WTC11 (cell line): ENCODE measurements at regions not wholly inside any gene's neighbourhood (a gene's known extent, or its start where the extent isn't known, plus 50 kb on each side); places are given as distances from the start of the nearest gene placed in this dataset.

Source experiments
- ATAC-seq: fragments of 200-7000 bp; cut with Tn5 transposase; 2 replicates; pipeline ENCODE4 v1.10.0; 2021; ENCODE audit warnings: mild to moderate bottlenecking, moderate library complexity
- CTCF ChIA-PET: fragments of 300-600 bp; sonication (Branson Sonifier 250); formaldehyde crosslinking; loops from one replicate; lab custom pipeline; 2021; ENCODE audit warnings: antibody characterized with exemption; lab: Charles Lee
- POLR2A ChIA-PET: fragments of 350-600 bp; sonication (Branson Sonifier 250); formaldehyde crosslinking; loops from one replicate; lab custom pipeline; 2021; ENCODE audit warnings: antibody characterized with exemption; lab: Charles Lee
- DNase-seq: peaks from one replicate; pipeline ENCODE4 v3.0.0; 2021; ENCODE audit warnings: low spot score
- H3K27ac Mint-ChIP-seq: 2 replicates; pipeline ENCODE4 v1.8.0; 2021; ENCODE audit warnings: mixed read lengths
- H3K27me3 Mint-ChIP-seq: 2 replicates; pipeline ENCODE4 v1.8.0; 2021; ENCODE audit warnings: low read depth, mild to moderate bottlenecking, moderate library complexity, mixed read lengths
- H3K36me3 Mint-ChIP-seq: 2 replicates; pipeline ENCODE4 v1.8.0; 2021; ENCODE audit warnings: mixed read lengths
- H3K4me1 Mint-ChIP-seq: 2 replicates; pipeline ENCODE4 v1.8.0; 2022; ENCODE audit warnings: mixed read lengths
- H3K4me3 Mint-ChIP-seq: 2 replicates; pipeline ENCODE4 v1.8.0; 2021; ENCODE audit warnings: mild to moderate bottlenecking, moderate library complexity, mixed read lengths
- H3K9me3 Mint-ChIP-seq: 2 replicates; pipeline ENCODE4 v1.8.0; 2021; ENCODE audit warnings: mixed read lengths
- AFF4 ChIP-seq: sonication (generic); formaldehyde crosslinking; IDR thresholded peaks from 2 replicates; pipeline ENCODE4 v1.8.1; 2023; ENCODE audit warnings: mild to moderate bottlenecking, missing genetic modification reagents, borderline replicate concordance
- ESRRA ChIP-seq: sonication (generic); formaldehyde crosslinking; IDR thresholded peaks from 2 replicates; pipeline ENCODE4 v1.8.1; 2022; ENCODE audit warnings: mild to moderate bottlenecking, missing genetic modification reagents, borderline replicate concordance
- FOXK1 ChIP-seq: sonication (generic); formaldehyde crosslinking; IDR thresholded peaks from 2 replicates; pipeline ENCODE4 v1.8.0; 2022; ENCODE audit warnings: mild to moderate bottlenecking, moderate library complexity, missing genetic modification reagents
- GRHL2 ChIP-seq: fragments of 250-450 bp; sonication (Bioruptor Pico); IDR thresholded peaks from 2 replicates; pipeline ENCODE4 v1.8.0; 2022; ENCODE audit warnings: mild to moderate bottlenecking, moderate library complexity; ENCODE audit not compliant: insufficient replicate concordance, severe bottlenecking
- GTF2I ChIP-seq: fragments of 250-450 bp; sonication (Bioruptor Pico); conservative IDR thresholded peaks from 2 replicates; pipeline ENCODE4 v1.4.0; 2021; ENCODE audit warnings: mild to moderate bottlenecking
- JAZF1 ChIP-seq: fragments of 250-450 bp; sonication (Bioruptor Pico); IDR thresholded peaks from 2 replicates; pipeline ENCODE4 v1.9.0; 2021; ENCODE audit warnings: moderate library complexity, mild to moderate bottlenecking, inconsistent platforms
- JUN ChIP-seq: sonication (generic); formaldehyde crosslinking; IDR thresholded peaks from 2 replicates; pipeline ENCODE4 v1.8.0; 2023; ENCODE audit warnings: mild to moderate bottlenecking, missing genetic modification reagents
- NFATC4 ChIP-seq: fragments of 250-450 bp; sonication (Bioruptor Pico); IDR thresholded peaks from 2 replicates; pipeline ENCODE4 v1.9.0; 2021; ENCODE audit warnings: mild to moderate bottlenecking
- NFYB ChIP-seq: sonication (generic); formaldehyde crosslinking; conservative IDR thresholded peaks from 2 replicates; pipeline ENCODE4 v1.8.0; 2022; ENCODE audit warnings: low read depth, missing genetic modification reagents
- PRRX2 ChIP-seq: fragments of 250-450 bp; sonication (Bioruptor Pico); IDR thresholded peaks from 2 replicates; pipeline ENCODE4 v1.8.0; 2021; ENCODE audit warnings: mild to moderate bottlenecking
- TEAD1 ChIP-seq: sonication (generic); formaldehyde crosslinking; IDR thresholded peaks from 2 replicates; pipeline ENCODE4 v1.8.0; 2022; ENCODE audit warnings: mild to moderate bottlenecking, missing genetic modification reagents
- ZNF232 ChIP-seq: sonication (generic); formaldehyde crosslinking; IDR thresholded peaks from 2 replicates; pipeline ENCODE4 v1.8.0; 2022; ENCODE audit warnings: mild to moderate bottlenecking, missing genetic modification reagents
- ZNF263 ChIP-seq: sonication (generic); formaldehyde crosslinking; IDR thresholded peaks from 2 replicates; pipeline ENCODE4 v1.8.1; 2022; ENCODE audit warnings: low read depth, mild to moderate bottlenecking, moderate library complexity, missing genetic modification reagents
- ZNF512 ChIP-seq: sonication (generic); formaldehyde crosslinking; IDR thresholded peaks from 2 replicates; pipeline ENCODE4 v1.8.1; 2022; ENCODE audit warnings: missing genetic modification reagents, borderline replicate concordance
- TF ChIP-seq, protein P1 (sequence below): fragments of 250-450 bp; sonication (Bioruptor Pico); IDR thresholded peaks from 2 replicates; pipeline ENCODE4 v1.9.0; 2021; ENCODE audit warnings: mild to moderate bottlenecking, borderline replicate concordance
- TF ChIP-seq, protein P2 (sequence below): fragments of 250-450 bp; sonication (Bioruptor Pico); IDR thresholded peaks from 2 replicates; pipeline ENCODE4 v1.9.0; 2021; ENCODE audit warnings: moderate library complexity, mild to moderate bottlenecking, inconsistent platforms, borderline replicate concordance
- TF ChIP-seq, protein P3 (sequence below): fragments of 250-450 bp; sonication (Bioruptor Pico); IDR thresholded peaks from 2 replicates; pipeline ENCODE4 v1.9.0; 2021; ENCODE audit warnings: mild to moderate bottlenecking
- TF ChIP-seq, protein P4 (sequence below): sonication (generic); formaldehyde crosslinking; IDR thresholded peaks from 2 replicates; pipeline ENCODE4 v1.8.0; 2023; ENCODE audit warnings: mild to moderate bottlenecking, missing genetic modification reagents
- TF ChIP-seq, protein P5 (sequence below): fragments of 250-450 bp; sonication (Bioruptor Pico); IDR thresholded peaks from 2 replicates; pipeline ENCODE4 v2.1.2; 2022; ENCODE audit warnings: mild to moderate bottlenecking, moderate library complexity
- TF ChIP-seq, protein P6 (sequence below): fragments of 250-450 bp; sonication (Bioruptor Pico); IDR thresholded peaks from 2 replicates; pipeline ENCODE4 v1.9.0; 2021; ENCODE audit warnings: mild to moderate bottlenecking

DNA sequence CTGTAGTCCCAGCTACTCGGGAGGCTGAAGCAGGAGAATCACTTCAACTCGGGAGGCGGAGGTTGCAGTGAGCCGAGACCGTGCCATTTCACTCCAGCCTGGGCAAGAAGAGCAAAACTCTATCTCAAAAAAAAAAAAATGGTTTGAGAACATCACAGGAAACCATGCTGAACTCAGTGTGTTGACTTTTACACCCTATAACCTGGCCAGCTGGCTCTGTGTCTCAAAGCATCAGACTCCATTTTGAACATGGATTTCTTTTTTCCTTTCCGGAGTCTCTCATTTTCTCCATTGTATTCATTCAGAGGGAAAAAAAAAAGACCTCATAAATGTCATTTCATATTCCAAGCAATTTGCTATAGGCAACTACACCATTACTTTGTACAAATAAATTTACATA lies 63.2 kb upstream of the FOXN3 start:
- CTCF ChIA-PET = no interaction called here

More for the DNA sequence above, 63.2 kb upstream of the FOXN3 start:
- H3K27me3 Mint-ChIP-seq = no peaks in the 10 kb centered on the region
- H3K36me3 Mint-ChIP-seq = peaks cover 9% of the 10 kb centered on the region
- H3K4me3 Mint-ChIP-seq = no peak overlapping the region
- no peaks in the 10 kb centered on the region for H3K9me3 Mint-ChIP-seq
- TF ChIP-seq NFATC4 (CRISPR knock-in tag) = no peak
- TF ChIP-seq JUN (CRISPR knock-in tag) = no peak
- no peak for TF ChIP-seq ZNF263 (CRISPR knock-in tag)
- TF ChIP-seq, protein P1, sequence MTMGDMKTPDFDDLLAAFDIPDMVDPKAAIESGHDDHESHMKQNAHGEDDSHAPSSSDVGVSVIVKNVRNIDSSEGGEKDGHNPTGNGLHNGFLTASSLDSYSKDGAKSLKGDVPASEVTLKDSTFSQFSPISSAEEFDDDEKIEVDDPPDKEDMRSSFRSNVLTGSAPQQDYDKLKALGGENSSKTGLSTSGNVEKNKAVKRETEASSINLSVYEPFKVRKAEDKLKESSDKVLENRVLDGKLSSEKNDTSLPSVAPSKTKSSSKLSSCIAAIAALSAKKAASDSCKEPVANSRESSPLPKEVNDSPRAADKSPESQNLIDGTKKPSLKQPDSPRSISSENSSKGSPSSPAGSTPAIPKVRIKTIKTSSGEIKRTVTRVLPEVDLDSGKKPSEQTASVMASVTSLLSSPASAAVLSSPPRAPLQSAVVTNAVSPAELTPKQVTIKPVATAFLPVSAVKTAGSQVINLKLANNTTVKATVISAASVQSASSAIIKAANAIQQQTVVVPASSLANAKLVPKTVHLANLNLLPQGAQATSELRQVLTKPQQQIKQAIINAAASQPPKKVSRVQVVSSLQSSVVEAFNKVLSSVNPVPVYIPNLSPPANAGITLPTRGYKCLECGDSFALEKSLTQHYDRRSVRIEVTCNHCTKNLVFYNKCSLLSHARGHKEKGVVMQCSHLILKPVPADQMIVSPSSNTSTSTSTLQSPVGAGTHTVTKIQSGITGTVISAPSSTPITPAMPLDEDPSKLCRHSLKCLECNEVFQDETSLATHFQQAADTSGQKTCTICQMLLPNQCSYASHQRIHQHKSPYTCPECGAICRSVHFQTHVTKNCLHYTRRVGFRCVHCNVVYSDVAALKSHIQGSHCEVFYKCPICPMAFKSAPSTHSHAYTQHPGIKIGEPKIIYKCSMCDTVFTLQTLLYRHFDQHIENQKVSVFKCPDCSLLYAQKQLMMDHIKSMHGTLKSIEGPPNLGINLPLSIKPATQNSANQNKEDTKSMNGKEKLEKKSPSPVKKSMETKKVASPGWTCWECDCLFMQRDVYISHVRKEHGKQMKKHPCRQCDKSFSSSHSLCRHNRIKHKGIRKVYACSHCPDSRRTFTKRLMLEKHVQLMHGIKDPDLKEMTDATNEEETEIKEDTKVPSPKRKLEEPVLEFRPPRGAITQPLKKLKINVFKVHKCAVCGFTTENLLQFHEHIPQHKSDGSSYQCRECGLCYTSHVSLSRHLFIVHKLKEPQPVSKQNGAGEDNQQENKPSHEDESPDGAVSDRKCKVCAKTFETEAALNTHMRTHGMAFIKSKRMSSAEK (CRISPR knock-in tag) = no peak
- TF ChIP-seq, protein P2, sequence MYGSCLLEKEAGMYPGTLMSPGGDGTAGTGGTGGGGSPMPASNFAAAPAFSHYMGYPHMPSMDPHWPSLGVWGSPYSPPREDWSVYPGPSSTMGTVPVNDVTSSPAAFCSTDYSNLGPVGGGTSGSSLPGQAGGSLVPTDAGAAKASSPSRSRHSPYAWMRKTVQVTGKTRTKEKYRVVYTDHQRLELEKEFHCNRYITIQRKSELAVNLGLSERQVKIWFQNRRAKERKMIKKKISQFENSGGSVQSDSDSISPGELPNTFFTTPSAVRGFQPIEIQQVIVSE (CRISPR knock-in tag) = no peak
- no peak for TF ChIP-seq JAZF1 (CRISPR knock-in tag)
- TF ChIP-seq ZNF512 (CRISPR knock-in tag) = no peak
- no peak for TF ChIP-seq NFYB (CRISPR knock-in tag)
- TF ChIP-seq GRHL2 = no peak
- no peak for TF ChIP-seq ESRRA (CRISPR knock-in tag)
- TF ChIP-seq FOXK1 = no peak
- TF ChIP-seq, protein P3, sequence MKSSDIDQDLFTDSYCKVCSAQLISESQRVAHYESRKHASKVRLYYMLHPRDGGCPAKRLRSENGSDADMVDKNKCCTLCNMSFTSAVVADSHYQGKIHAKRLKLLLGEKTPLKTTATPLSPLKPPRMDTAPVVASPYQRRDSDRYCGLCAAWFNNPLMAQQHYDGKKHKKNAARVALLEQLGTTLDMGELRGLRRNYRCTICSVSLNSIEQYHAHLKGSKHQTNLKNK (CRISPR knock-in tag) = no peak
- no peak for TF ChIP-seq AFF4 (CRISPR knock-in tag)
- TF ChIP-seq TEAD1 (CRISPR knock-in tag) = no peak
- TF ChIP-seq, protein P4, sequence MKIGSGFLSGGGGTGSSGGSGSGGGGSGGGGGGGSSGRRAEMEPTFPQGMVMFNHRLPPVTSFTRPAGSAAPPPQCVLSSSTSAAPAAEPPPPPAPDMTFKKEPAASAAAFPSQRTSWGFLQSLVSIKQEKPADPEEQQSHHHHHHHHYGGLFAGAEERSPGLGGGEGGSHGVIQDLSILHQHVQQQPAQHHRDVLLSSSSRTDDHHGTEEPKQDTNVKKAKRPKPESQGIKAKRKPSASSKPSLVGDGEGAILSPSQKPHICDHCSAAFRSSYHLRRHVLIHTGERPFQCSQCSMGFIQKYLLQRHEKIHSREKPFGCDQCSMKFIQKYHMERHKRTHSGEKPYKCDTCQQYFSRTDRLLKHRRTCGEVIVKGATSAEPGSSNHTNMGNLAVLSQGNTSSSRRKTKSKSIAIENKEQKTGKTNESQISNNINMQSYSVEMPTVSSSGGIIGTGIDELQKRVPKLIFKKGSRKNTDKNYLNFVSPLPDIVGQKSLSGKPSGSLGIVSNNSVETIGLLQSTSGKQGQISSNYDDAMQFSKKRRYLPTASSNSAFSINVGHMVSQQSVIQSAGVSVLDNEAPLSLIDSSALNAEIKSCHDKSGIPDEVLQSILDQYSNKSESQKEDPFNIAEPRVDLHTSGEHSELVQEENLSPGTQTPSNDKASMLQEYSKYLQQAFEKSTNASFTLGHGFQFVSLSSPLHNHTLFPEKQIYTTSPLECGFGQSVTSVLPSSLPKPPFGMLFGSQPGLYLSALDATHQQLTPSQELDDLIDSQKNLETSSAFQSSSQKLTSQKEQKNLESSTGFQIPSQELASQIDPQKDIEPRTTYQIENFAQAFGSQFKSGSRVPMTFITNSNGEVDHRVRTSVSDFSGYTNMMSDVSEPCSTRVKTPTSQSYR (CRISPR knock-in tag) = no peak
- TF ChIP-seq, protein P5, sequence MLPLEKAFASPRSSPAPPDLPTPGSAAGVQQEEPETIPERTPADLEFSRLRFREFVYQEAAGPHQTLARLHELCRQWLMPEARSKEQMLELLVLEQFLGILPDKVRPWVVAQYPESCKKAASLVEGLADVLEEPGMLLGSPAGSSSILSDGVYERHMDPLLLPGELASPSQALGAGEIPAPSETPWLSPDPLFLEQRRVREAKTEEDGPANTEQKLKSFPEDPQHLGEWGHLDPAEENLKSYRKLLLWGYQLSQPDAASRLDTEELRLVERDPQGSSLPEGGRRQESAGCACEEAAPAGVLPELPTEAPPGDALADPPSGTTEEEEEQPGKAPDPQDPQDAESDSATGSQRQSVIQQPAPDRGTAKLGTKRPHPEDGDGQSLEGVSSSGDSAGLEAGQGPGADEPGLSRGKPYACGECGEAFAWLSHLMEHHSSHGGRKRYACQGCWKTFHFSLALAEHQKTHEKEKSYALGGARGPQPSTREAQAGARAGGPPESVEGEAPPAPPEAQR (CRISPR knock-in tag) = no peak
- no peak for TF ChIP-seq ZNF232 (CRISPR knock-in tag)
- no peak for TF ChIP-seq GTF2I
- TF ChIP-seq PRRX2 = no peak
- TF ChIP-seq, protein P6, sequence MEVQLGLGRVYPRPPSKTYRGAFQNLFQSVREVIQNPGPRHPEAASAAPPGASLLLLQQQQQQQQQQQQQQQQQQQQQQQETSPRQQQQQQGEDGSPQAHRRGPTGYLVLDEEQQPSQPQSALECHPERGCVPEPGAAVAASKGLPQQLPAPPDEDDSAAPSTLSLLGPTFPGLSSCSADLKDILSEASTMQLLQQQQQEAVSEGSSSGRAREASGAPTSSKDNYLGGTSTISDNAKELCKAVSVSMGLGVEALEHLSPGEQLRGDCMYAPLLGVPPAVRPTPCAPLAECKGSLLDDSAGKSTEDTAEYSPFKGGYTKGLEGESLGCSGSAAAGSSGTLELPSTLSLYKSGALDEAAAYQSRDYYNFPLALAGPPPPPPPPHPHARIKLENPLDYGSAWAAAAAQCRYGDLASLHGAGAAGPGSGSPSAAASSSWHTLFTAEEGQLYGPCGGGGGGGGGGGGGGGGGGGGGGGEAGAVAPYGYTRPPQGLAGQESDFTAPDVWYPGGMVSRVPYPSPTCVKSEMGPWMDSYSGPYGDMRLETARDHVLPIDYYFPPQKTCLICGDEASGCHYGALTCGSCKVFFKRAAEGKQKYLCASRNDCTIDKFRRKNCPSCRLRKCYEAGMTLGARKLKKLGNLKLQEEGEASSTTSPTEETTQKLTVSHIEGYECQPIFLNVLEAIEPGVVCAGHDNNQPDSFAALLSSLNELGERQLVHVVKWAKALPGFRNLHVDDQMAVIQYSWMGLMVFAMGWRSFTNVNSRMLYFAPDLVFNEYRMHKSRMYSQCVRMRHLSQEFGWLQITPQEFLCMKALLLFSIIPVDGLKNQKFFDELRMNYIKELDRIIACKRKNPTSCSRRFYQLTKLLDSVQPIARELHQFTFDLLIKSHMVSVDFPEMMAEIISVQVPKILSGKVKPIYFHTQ (CRISPR knock-in tag) = no peak
- no peak for DNase-seq
- no peak overlapping the region for H3K27ac Mint-ChIP-seq
- POLR2A ChIA-PET = no interaction called here
- H3K4me1 Mint-ChIP-seq = peaks cover 22% of the 10 kb centered on the region
- ATAC-seq = no peak
